ENCODE measurements at regions not wholly inside any gene's neighbourhood (a gene's known extent, or its start where the extent isn't known, plus 50 kb on each side); places are given as distances from the start of the nearest gene placed in this dataset.

GRCh38 chr2:58714238-58714637 is 473.1 kb upstream of the FANCL start:
- TF ChIP-seq CTCF (IDR thresholded peaks at IDR 0.05; ENCODE audit: unreplicated experiment in 3 of 3): no peak
- H3K36me3 Mint-ChIP-seq (ENCODE audit: low read depth): no peaks in the 10 kb centered on the region
- H3K4me3 Mint-ChIP-seq: no peak overlapping the region
- no peaks in the 10 kb centered on the region for H3K27me3 Mint-ChIP-seq (ENCODE audit: low read depth)
- no peak overlapping the region for H3K27ac Mint-ChIP-seq
- H3K9me3 Mint-ChIP-seq: no peaks in the 10 kb centered on the region
- no peaks in the 10 kb centered on the region for H3K4me1 Mint-ChIP-seq

GRCh38 chr2:58710795-58711279 is 469.7 kb upstream of the FANCL start:
- H3K27ac Mint-ChIP-seq: no peak overlapping the region
- H3K4me3 Mint-ChIP-seq: no peak overlapping the region
- H3K27me3 Mint-ChIP-seq (ENCODE audit: low read depth): no peaks in the 10 kb centered on the region
- no peaks in the 10 kb centered on the region for H3K4me1 Mint-ChIP-seq
- H3K9me3 Mint-ChIP-seq: no peaks in the 10 kb centered on the region
- no peak for TF ChIP-seq CTCF (IDR thresholded peaks at IDR 0.05; ENCODE audit: unreplicated experiment in 3 of 3)
- H3K36me3 Mint-ChIP-seq (ENCODE audit: low read depth): no peaks in the 10 kb centered on the region

- TF ChIP-seq CTCF (IDR thresholded peaks at IDR 0.05; ENCODE audit: unreplicated experiment in 3 of 3): no peak
- Mint-ChIP-seq H3K36me3 (ENCODE audit: low read depth) (no peaks in the 10 kb centered on the region), H3K4me3 (no peak overlapping the region), H3K9me3 (no peaks in the 10 kb centered on the region), H3K27me3 (ENCODE audit: low read depth) (no peaks in the 10 kb centered on the region), H3K27ac (no peak overlapping the region), H3K4me1 (no peaks in the 10 kb centered on the region)
Measured at GRCh38 chr2:58709687-58710354, 468.7 kb upstream of the FANCL start.

GRCh38 chr2:58709274-58709673 is 468.1 kb upstream of the FANCL start:
- no peaks in the 10 kb centered on the region for H3K4me1 Mint-ChIP-seq
- H3K4me3 Mint-ChIP-seq: no peak overlapping the region
- no peaks in the 10 kb centered on the region for H3K27me3 Mint-ChIP-seq (ENCODE audit: low read depth)
- H3K36me3 Mint-ChIP-seq (ENCODE audit: low read depth): no peaks in the 10 kb centered on the region
- no peak overlapping the region for H3K27ac Mint-ChIP-seq
- no peaks in the 10 kb centered on the region for H3K9me3 Mint-ChIP-seq
- TF ChIP-seq CTCF (IDR thresholded peaks at IDR 0.05; ENCODE audit: unreplicated experiment in 3 of 3): no peak

GRCh38 chr2:58708565-58708964 is 467.4 kb upstream of the FANCL start:
- H3K27ac Mint-ChIP-seq: no peak overlapping the region
- H3K9me3 Mint-ChIP-seq: no peaks in the 10 kb centered on the region
- no peaks in the 10 kb centered on the region for H3K27me3 Mint-ChIP-seq (ENCODE audit: low read depth)

More at GRCh38 chr2:58708565-58708964, 467.4 kb upstream of the FANCL start:
- Mint-ChIP-seq H3K36me3 (ENCODE audit: low read depth) (no peaks in the 10 kb centered on the region), H3K4me3 (no peak overlapping the region), H3K4me1 (no peaks in the 10 kb centered on the region)
- TF ChIP-seq CTCF (IDR thresholded peaks at IDR 0.05; ENCODE audit: unreplicated experiment in 3 of 3): no peak

All from nephron (organoid).